ENCODE measurements at regions not wholly inside any gene's neighbourhood (a gene's known extent, or its start where the extent isn't known, plus 50 kb on each side); places are given as distances from the start of the nearest gene placed in this dataset.
"Not testable (repeated sequence)": the region's sequence is repeated elsewhere in the genome, so short reads cannot be mapped to it uniquely, and the experiment has no call there.

- not testable (repeated sequence) for DNase-seq (ENCODE audit: low read depth, low spot score); H3K27me3 ChIP-seq (ENCODE audit: control insufficient read depth, insufficient read depth, low read length); H3K27ac ChIP-seq (ENCODE audit: low read length); H3K4me1 ChIP-seq (ENCODE audit: control insufficient read depth, insufficient read depth, low read length); H3K4me3 ChIP-seq (ENCODE audit: low read length); H3K9me3 ChIP-seq (ENCODE audit: control insufficient read depth, insufficient read depth, low read length); H3K36me3 ChIP-seq (ENCODE audit: control insufficient read depth, insufficient read depth, low read length)
- no CpG with 5 or more reads among the region's 4 CpGs for WGBS (ENCODE audit: insufficient coverage, insufficient read length)
Measured at GRCh38 chr10:50688183-50688582, 51.6 kb upstream of the ASAH2B start.

DNA sequence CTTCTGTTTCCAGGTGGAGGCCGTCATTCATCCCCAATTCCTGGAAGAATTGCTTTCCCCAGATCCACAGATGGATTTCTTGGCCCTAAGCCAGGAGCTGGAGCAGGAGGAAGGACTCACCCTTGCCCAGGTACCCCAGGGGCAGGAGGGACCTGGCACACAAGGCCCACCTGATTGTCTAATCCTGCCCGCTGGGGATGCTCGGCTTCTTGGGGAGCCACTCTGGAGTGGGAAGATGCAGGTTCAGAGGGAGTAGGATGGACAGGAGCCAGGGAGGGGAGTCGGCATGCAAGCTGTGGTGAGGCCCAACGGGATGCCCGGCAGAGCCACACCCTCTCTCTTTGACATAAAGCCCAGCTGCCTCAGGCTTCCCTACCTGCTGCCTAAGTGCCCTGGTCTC is 55.4 kb upstream of the ASAH2B start:
- no CpG with 5 or more reads among the region's 6 CpGs for WGBS (ENCODE audit: insufficient coverage, insufficient read length)
- not testable (repeated sequence) for H3K27me3 ChIP-seq (ENCODE audit: control insufficient read depth, insufficient read depth, low read length); DNase-seq (ENCODE audit: low read depth, low spot score)

GRCh38 chr10:50683198-50683751 is 56.5 kb upstream of the ASAH2B start:
- H3K4me1 ChIP-seq (ENCODE audit: control insufficient read depth, insufficient read depth, low read length); H3K9me3 ChIP-seq (ENCODE audit: control insufficient read depth, insufficient read depth, low read length); H3K27ac ChIP-seq (ENCODE audit: low read length); H3K36me3 ChIP-seq (ENCODE audit: control insufficient read depth, insufficient read depth, low read length); DNase-seq (ENCODE audit: low read depth, low spot score); H3K4me3 ChIP-seq (ENCODE audit: low read length); H3K27me3 ChIP-seq (ENCODE audit: control insufficient read depth, insufficient read depth, low read length): not testable (repeated sequence)
- WGBS (ENCODE audit: insufficient coverage, insufficient read length), result no CpG with 5 or more reads among the region's 16 CpGs

More for the DNA sequence above, 55.4 kb upstream of the ASAH2B start:
- not testable (repeated sequence) for H3K36me3 ChIP-seq (ENCODE audit: control insufficient read depth, insufficient read depth, low read length); H3K4me1 ChIP-seq (ENCODE audit: control insufficient read depth, insufficient read depth, low read length); H3K27ac ChIP-seq (ENCODE audit: low read length); H3K9me3 ChIP-seq (ENCODE audit: control insufficient read depth, insufficient read depth, low read length); H3K4me3 ChIP-seq (ENCODE audit: low read length)

DNA sequence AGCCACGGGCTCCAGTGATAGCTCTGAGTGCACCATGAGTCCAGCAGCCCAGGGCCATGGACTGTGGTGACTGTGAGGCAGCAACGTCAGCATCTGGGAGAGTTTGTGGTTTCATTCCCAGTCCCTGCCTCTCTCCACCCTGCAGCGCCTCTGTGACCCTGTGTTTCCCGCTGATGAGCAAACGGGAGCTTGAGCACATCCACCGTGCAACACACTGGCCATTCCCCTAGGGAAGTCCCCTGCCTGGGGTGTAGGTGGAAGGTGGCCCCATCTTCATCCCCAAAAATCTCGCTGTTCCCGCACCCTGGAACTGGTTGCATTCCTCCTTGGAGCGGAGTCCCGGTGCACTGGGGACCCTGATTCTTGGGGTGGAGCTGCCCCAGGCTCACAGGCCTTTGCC is 56.9 kb upstream of the SGMS1 start:
- not testable (repeated sequence) for H3K9me3 ChIP-seq (ENCODE audit: control insufficient read depth, insufficient read depth, low read length); DNase-seq (ENCODE audit: low read depth, low spot score); H3K36me3 ChIP-seq (ENCODE audit: control insufficient read depth, insufficient read depth, low read length); H3K4me1 ChIP-seq (ENCODE audit: control insufficient read depth, insufficient read depth, low read length); H3K27me3 ChIP-seq (ENCODE audit: control insufficient read depth, insufficient read depth, low read length); H3K4me3 ChIP-seq (ENCODE audit: low read length); H3K27ac ChIP-seq (ENCODE audit: low read length)
- no CpG with 5 or more reads among the region's 10 CpGs for WGBS (ENCODE audit: insufficient coverage, insufficient read length)

DNA sequence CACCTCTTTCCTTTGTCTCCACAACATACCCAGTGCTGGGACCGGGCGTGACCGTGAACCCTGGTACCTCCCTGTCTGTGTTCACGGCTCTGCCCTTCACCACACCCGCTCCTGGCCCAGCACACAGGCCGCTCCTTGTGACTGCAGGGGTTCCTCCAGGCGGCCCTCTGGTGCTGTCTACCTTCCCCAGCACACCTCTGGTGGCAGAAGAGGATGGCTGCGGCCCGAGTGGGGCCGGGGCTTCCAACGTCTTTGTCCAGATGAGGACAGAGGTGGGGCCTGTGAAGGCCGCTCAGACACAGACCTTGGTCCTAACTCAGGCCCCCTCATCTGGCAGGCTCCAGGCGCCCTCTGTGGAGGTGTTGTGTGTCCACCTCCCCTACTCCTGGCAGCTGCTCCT is 55.4 kb upstream of the SGMS1 start:
- Histone ChIP-seq H3K27ac (ENCODE audit: low read length) (no peak overlapping the region), H3K4me1 (ENCODE audit: control insufficient read depth, insufficient read depth, low read length) (0 out of 2 replicates have a peak, but pooled peaks cover 1% of the 10 kb centered on the region), H3K9me3 (ENCODE audit: control insufficient read depth, insufficient read depth, low read length) (no peaks in the 10 kb centered on the region), H3K36me3 (ENCODE audit: control insufficient read depth, insufficient read depth, low read length) (no peaks in the 10 kb centered on the region), H3K27me3 (ENCODE audit: control insufficient read depth, insufficient read depth, low read length) (no peaks in the 10 kb centered on the region), H3K4me3 (ENCODE audit: low read length) (no peak overlapping the region)
- no peak for DNase-seq (ENCODE audit: low read depth, low spot score)
- WGBS (ENCODE audit: insufficient coverage, insufficient read length), result no CpG with 5 or more reads among the region's 13 CpGs

- H3K4me1 ChIP-seq (ENCODE audit: control insufficient read depth, insufficient read depth, low read length); H3K4me3 ChIP-seq (ENCODE audit: low read length); H3K27me3 ChIP-seq (ENCODE audit: control insufficient read depth, insufficient read depth, low read length); H3K27ac ChIP-seq (ENCODE audit: low read length); H3K36me3 ChIP-seq (ENCODE audit: control insufficient read depth, insufficient read depth, low read length); H3K9me3 ChIP-seq (ENCODE audit: control insufficient read depth, insufficient read depth, low read length); DNase-seq (ENCODE audit: low read depth, low spot score): not testable (repeated sequence)
- no CpG with 5 or more reads among the region's 8 CpGs for WGBS (ENCODE audit: insufficient coverage, insufficient read length)
Measured at GRCh38 chr10:50675555-50675954, 51.8 kb upstream of the SGMS1 start.

DNA sequence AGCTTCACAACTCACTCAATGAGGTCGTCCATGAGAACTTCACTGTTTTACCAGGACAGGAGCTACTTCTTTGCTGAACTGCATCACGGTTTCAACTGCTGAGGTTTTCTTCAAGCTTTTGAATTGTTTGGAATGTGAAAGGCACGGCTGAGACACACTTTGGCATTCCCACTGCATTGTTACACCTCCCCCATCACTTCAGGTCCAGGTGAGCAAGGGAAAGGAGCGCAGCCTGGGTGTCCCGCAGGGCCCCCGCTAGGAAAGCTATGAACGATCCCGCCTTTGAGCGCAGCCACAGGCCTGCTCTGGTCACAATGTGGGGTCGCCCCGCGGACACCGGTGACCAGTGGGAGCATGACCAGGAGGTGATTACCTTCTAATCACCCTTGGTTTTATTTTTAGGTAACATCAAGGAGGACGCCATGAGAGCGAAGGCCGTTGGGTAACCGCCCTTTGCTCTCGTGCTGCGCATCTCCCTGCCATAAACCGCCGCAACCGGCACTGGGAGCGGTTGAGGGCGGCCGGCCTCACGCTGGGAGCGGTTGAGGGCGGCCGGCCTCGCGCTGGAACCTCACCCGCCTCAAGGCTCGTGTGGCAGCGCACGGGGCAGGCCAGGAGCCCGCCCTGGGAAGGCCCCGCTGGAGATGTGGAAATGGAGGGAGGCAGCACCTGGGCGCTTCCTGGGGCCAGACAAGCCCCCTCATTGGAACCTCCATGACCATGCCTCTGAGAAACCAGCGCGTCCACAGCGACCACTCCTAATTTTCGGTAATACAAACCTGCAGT is 50.9 kb upstream of the SGMS1 start:
- H3K9me3 ChIP-seq (ENCODE audit: control insufficient read depth, insufficient read depth, low read length), result no peaks in the 10 kb centered on the region
- H3K4me1 ChIP-seq (ENCODE audit: control insufficient read depth, insufficient read depth, low read length), result 0 out of 2 replicates have a peak, but pooled peaks cover 1% of the 10 kb centered on the region
- no peaks in the 10 kb centered on the region for H3K27me3 ChIP-seq (ENCODE audit: control insufficient read depth, insufficient read depth, low read length)
- no peak overlapping the region for H3K4me3 ChIP-seq (ENCODE audit: low read length)
- WGBS (ENCODE audit: insufficient coverage, insufficient read length), result no CpG with 5 or more reads among the region's 42 CpGs
- DNase-seq (ENCODE audit: low read depth, low spot score), result peak; percentile 4
- no peak overlapping the region for H3K27ac ChIP-seq (ENCODE audit: low read length)
- no peaks in the 10 kb centered on the region for H3K36me3 ChIP-seq (ENCODE audit: control insufficient read depth, insufficient read depth, low read length)
